PC-9 (cell line): ENCODE measurements at regions not wholly inside any gene's neighbourhood (a gene's known extent, or its start where the extent isn't known, plus 50 kb on each side); places are given as distances from the start of the nearest gene placed in this dataset.

Experiments used
- CTCF ChIP-seq: fragments of 200-600 bp; sonication (generic); conservative IDR thresholded peaks from 2 replicates; pipeline ENCODE4 v1.6.1; 2017; ENCODE audit warnings: mixed run types, antibody characterized with exemption, mild to moderate bottlenecking, moderate library complexity
- EZH2 ChIP-seq: fragments of 200-600 bp; sonication (generic); IDR thresholded peaks from 2 replicates; pipeline ENCODE4 v1.8.0; 2017; ENCODE audit warnings: antibody characterized with exemption, low read depth

DNA sequence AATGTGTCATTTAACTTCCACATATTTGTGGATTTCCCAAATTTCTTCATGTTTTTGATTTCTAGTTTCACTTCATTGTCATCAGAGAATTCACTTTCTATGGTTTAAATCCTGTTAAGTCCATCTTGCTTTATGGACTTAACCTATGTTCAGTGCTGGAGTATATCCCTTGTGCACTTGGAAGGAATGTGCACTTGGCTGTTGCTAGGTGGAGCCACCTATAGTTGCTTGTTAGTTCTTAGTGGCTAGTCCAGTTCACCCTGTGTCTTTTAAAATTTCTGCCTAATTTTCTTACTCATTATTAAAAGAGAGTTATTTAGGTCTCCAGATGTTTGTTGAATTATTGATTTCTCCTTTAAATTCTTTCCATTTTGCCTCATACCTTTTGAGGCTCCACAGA, 1472.5 kb upstream of the CDH6 start:
- TF ChIP-seq CTCF (no peak), EZH2 (no peak)
